ENCODE measurements at regions not wholly inside any gene's neighbourhood (a gene's known extent, or its start where the extent isn't known, plus 50 kb on each side); places are given as distances from the start of the nearest gene placed in this dataset.

DNA sequence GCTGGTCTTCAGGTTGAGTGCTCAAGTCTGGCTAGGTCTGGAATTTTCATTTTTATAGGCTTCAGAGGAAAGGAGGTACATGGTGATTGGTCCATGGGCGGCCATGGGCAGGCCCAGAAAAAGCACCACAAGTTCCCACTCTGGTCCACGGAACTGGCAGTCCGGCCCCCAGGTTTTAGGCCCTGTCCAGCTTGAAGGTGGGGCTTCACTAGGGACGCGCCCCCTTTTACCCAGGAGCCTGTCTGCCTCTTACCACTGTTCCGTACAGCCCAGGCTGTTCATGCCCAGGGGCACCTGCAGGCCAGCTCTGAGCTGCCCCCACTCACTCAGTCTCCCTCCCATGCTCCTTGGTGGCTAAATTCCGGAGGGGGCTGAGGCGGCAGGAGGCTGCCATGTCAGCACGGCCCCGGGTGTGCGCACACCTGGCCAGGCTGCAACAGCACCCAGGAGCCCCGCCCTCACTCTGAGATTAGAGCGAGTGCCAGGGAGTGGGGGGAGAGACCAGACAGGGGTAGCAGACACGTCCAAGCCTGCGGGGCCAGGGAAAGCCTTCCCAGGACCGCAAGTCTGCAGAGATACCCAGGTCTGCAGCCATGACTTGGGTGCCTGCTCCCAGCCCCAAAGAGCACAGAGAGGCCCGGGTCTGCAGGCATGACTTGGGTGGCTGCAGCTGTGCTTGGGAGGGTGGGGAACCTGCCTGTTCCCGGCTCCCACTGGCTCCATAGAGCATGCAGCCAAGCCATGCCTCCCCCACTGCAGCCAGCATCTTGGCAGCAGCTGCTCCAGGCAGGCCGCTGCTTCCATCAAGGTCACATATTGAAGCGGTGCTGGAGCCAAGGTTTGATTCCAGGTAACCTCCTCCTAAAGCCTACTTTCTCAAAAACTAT is 390.2 kb upstream of the SGCD start:
- DNase-seq: no peak

DNA sequence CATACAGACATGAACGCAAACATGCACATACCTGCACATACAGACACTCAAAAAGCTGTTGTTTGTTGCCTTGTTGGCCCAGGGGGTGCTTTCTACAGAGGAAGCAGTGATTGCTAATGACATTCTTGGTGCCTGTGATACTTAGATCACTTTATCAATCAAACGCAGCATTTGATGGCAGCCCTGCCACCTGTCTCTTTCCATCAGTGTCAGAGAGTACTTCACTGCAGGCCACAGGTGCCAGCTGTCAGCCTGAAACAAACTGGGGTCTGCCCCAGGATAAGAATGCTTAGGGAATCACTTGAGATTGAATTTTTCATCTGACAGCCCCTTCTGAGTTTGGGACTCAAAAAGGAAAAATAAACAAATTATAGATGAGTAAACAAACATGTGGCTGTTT is 388.9 kb upstream of the SGCD start:
- no peak for DNase-seq

DNA sequence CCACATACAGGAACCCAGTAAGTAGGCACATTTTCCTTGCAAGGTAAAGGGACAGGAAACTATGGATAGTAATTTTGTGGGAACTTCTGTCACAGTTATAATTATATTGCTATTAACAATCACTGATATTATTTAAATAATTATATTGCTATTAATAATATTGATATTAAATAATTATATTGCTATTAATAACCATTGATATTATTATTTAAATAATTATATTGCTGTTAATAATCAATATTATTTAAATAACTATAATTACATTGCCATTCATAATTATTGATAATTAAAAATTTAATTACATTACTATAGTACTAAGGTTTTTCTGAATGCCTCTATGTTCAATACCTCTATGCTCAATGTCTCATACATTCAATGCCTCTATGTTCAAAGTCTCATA is 385.6 kb upstream of the SGCD start:
- DNase-seq: no peak

DNA sequence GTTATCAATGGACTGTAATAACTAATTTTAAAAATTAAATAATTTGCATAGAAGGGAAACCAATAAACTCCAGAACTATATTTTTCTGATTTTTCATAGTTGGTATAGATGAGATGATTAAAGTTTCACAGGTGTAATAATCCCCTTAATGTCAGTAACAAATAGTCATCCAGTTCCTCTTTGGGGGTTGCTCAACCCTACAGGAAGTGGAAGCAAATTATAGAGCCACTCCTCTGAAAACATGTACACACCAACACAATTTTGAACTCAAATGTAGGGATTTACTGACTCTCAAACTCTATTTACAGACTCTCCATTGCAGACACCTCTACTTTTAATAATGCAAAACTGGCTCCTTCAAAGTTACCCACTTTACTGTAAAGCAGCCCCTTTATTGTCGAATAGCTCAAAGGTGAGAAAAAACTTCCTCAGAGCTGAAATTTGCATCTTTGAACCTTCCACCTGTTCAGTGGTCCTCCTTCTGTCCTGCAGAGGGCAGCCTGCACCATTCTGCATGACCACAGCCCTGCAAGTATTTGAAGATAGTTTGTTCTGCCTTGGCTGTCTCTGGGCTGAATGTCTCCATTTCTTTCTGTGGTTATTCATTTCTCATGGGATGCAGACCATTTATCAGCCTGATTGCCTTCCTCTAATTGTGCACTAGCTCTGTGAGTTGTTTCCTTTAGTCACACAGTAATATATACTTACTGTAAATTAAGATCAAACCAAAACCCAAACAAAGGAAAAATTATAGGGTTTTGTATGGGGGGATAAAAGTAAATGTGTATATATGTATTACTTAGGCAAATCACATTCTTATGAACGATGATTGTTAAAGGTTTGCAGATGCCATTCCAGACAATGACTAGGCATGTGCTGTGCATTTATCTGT is 383.2 kb upstream of the SGCD start:
- DNase-seq: peak; percentile 7

DNA sequence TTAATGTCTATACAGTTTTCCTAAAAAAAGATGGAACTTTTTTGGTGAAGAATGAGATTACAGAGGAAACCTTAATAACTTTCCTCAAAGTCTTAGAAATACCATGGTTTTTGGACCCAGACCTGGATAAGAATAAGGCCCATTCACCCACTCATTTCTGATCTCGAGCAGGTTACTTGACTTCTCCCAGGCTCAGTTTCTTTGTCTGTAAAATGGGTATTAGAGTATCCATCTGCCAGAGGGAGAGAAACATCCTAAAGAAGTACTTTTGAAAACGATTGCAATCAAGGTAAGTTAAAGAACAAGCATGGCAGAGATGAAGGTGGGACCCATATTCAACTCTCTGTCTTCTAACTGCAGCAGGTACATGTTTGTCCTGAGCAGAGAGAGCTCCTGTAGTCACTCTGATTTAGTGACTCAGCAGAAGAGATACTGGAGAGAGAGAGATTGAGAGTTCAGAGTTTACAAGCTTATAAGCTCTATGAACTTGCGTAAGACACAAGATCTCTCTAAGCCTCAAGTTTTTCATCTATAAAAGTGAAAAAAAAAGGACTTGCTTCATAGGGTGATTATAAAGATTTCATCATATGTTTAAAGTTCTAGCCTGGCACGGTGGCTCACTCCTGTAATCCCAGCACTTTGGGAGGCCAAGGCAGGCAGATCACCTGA is 379.4 kb upstream of the SGCD start:
- DNase-seq: no peak

DNA sequence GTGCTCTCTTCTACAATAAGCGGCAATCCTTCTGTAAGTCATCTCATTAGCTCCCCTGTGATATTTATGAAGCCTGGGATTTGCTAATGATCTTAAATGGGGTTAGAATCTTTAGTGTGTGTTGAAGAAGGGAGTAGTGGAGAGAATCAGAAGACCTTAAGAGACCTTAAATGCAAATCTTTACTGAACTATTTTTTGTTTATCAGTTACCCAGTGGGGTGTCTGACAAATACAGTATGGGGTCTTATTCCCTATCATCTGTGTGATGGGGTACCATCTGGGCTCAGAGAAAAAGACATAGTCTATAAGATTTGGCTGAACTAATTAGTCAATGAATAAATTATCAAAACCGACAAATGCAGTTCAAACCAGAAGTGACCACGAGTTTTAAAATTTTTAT is 378.4 kb upstream of the SGCD start:
- DNase-seq: no peak

DNA sequence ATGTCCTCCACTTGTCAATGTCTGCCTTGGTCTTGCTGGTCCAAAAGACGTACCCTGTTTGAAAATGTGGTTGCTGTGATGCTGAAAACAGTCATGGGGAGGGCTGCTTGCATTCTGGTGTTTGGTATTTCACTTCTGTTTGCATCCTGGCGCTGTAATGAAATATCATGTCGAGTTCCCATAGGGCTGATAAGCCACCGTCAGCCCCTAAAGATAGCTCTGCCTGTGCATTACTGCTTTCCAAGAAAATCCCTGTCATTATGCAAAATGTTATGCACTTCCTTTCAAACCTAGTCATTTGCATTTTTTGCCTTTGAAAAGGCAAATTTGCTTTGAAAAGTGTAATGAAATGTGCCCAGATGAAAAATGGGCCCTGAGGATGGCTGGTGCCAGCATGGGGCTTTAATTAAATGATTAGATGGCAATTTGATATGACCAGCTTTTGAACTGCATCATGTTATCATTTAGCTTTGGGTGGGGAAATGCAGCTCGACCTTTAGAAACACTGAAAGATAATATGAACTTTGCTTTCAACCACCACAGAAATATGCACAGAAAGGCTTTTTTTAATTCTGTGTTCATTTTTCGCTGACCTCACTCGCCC is 374.4 kb upstream of the SGCD start:
- DNase-seq: no peak

DNA sequence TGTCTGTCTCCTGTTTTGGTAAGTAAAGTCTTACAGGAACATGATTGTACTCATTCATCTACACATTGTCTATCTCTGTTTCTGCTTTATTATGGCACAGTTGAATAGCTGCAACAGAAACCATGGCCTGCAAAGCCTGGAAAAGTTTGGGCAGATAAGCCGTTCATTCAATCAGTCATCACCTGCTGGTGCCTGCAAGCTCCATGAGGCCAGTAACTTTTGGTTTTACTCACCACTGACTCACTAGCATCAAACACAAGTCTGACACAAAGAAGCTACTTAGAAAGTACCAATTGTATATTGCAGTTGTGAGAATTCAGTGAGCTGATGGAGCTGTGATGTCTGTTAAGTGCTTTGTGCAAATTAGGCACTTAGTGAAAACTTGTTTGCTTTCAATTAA is 373.6 kb upstream of the SGCD start:
- DNase-seq: no peak

DNA sequence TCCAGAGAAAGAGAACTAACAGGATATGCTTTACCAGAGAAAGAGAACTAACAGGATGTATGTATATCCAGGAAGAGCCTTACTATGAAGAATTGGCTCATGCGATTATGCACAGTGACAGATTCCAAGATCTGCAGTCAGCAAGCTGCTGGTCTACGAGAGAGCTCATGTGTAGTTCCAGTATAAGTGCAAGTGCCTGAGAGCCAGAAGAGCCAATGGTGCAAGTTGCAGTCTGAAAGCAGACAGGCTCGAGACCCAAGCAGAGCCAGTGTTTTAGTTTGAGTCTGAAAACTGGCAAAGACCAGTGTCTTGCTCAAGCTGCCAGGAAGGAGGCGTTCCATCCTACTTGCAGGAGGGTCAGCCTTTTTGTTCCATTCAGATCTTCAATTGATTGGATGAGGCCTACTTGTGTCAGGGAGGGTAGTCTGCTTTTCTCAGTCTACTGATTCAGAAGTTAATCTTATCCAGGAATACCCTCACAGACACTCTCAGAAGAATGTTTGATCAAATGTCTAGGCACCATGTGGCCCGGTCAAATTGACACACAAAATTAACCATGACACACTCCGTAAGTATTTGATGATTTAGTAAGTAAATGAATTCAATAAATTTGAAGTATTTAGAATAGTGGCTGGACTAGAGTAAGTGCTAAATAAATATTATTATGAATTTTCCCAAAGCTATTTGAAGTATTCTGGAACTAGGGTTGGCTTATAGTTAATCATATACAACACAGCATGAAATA is 372.1 kb upstream of the SGCD start:
- DNase-seq: no peak

DNA sequence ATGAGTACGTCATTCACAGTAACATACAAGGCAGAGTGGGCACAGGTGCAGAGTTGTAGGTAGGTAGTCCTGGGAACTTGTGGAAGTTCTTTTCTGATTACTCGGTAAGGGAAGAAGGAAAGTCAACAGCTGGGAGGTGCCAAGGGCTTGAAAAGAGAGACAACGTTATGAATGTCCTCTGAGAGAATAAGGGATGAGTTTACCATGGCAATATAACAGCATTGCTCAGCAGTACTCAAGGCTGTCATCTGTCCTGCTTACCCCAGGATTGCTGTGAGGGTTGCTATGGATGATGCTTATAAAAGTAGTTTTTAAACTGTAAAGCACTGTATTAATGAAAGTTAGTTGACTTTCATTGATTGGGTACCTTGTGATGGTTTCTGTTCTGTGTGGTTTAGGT is 369.1 kb upstream of the SGCD start:
- DNase-seq: no peak

DNA sequence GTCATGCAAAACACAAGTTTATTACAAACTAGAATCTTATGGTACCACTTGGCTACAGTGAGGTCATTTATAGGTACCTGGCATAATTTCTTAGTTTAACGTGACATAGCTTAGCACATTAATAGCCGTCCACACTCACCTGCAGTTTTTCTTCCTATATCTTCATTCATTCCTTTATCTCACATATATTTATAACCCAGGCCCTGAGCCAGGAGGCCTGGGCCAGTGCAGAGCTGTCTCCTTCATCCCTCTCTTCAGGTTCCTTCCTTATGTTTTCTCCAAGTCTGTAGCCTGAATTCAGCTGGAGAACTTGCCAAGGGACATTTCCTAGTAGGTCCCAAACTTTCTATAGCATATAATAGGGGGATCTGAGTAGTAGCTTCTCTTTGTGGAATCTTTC is 367.9 kb upstream of the SGCD start:
- DNase-seq: no peak

DNA sequence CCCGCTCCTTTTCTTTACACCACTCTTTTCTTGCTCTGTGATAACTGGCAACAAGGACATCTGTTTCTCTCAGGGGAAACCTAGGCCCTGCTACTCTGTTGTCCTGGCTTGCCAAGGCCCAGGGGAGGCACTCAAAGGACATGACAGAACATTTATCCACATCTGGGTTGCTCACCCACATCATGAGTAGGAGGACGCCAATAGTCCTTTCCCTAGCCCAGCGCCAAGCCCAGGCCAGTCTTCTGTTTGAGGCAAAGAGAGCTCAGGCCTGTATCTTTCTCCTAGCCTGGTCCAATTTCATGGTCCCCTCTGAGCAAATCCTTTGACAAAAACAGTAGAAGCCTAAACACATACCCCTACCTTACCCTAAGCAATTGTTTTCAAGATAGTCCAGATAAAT is 366.8 kb upstream of the SGCD start:
- DNase-seq: no peak

DNA sequence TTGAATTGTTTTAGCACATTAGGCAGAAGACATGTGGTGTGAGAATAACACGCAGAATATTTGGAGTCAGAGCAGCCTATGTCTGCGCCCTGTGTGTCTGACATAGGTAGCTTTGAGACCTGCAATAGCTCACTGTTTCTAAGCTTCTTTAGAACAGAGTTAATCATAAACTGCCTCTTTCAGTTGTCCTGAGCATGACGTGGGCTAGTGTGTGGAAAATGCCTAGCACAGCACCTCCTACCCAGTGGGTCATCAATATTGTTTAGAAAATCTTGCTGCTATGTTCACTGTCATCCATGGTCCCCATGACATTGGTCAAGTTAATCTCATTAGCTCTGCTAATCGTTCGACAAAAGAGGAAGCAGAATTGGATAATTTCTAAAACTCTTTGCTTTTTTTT is 357.4 kb upstream of the SGCD start:
- no peak for DNase-seq

DNA sequence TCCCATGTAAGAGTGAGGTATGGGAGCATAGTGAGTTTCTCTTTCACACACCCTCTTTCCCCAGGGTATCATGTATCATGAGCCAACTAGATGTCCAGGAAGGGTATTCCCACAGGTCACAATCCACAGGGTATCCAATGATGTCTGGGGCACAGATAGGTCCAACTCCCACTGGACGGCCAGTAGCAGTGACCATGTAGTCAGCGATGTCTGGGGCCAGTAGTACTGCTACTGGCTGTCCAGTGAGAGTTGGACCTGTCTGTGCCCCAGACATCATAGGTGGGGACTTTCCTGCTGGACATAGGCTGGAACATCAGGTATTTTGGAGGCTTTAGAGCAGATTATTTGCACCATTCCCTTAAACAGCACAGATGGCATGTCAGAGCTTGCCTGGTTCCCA is 352.6 kb upstream of the SGCD start:
- DNase-seq: no peak

DNA sequence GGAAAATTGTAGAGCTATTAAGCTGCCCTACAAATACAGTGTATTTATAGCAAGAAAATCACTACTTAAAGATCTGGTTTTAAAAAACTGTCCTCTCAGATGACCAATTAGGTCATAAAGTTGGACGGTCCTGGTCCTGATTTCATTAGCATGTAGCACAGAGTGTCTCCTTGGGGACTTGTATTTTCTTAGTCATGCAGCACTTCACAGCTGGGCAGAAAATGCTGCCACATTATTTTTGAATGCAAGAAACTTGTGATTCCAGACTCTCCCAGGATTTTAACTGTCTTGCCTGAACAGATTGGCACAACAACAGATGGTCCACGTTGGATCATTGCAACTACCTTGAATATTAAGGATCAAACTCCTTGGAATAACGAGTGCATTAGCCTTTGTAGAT is 348.1 kb upstream of the SGCD start:
- DNase-seq: no peak

DNA sequence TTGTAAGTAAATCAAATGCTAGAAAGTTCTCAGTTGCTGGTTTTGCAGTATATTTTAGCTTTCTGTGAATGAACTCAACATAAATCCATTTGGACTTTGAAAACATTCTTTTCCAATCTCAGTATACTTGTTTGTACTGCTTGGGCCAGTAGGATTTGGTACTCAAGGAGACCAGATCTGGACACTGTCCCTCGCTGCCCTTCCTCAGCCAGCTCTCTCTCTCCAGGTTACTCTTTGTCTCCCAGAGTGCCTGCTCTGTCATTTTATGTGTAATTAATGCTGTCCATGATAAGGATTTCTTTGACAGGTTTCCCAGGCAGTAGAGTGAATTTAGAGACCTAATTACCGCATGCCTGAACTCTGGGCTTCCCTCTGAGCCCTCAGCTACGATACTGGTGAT is 344.6 kb upstream of the SGCD start:
- DNase-seq: no peak

DNA sequence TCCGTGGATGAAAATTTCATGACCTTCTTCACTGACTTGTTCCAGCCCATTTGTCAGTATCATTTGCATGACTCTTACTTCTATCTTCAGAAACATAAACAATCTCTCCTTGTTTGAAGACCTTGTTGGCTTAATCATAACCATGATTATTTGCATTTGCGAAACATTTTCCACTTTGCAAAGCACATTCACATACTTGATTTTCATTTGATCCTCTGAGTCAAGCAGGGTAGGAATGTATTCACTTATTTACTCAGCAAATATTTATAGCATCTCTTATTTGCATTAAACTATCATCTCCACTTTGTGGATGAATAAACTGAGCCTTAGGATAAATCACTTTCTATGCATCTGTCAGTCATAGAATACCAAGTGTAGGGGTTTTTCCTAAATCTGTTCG is 343.0 kb upstream of the SGCD start:
- DNase-seq: no peak

DNA sequence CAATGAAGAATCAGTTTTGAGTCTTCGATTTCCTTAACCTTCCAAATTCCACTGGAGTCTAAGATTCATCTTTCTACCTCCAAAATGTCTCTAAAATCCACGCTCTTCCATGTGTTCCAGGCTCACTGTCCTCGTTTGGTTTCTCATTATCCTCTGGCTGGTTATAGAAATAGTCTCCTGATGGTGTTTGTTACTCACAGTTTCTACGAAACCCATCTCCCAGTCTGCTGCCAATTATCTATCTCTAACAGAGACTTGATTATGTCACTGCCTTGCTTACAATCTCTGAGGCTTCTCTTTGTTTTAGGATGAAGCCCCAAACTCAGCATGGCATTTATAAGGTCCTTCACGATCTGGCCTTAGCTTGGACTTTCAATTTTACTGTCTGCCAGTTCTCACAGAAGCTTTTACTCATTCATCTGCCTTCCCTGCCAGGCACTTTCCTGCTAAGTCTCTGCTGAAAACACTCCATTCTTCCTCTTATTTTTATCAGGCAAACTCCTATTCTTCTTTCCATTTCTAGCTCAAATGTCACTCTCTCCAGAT is 339.6 kb upstream of the SGCD start:
- DNase-seq: no peak

DNA sequence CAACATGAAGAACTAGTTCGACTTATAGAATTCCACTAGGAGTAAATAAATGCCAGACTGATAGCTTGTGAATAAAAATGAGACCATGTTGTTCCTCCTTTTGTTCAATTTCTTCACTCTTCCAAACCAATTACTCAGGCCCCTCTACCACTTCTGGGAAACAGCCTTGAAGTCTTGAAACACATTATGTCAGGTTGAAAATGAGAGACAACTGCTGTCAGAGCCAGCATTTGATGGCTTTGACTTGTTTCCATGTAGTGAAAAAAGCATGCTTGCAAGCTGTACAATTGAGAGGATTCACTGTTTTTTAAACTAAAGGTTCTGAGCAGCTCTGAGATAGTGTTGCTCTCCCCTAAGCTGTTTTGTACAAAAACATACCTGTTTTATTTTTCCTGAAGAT is 337.1 kb upstream of the SGCD start:
- DNase-seq: no peak

DNA sequence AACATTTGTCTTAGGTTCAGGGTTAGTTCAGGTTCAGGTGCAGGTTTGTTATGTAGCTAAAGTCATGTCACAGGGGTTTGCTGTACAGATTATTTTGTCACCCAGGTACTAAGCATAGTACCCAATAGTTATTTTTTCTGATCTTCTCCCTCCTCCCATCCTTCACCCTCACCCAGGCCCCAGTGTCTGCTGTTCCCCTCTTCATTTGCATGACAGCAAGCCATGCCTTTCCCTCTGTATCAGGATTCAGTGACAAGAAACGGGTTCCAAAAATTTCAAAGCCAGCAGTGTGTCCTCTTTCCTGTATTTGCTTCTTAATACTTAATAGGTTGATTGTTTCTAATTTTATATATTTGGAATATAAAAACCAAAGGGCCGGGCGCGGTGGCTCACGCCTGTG is 330.8 kb upstream of the SGCD start:
- DNase-seq: no peak

DNA sequence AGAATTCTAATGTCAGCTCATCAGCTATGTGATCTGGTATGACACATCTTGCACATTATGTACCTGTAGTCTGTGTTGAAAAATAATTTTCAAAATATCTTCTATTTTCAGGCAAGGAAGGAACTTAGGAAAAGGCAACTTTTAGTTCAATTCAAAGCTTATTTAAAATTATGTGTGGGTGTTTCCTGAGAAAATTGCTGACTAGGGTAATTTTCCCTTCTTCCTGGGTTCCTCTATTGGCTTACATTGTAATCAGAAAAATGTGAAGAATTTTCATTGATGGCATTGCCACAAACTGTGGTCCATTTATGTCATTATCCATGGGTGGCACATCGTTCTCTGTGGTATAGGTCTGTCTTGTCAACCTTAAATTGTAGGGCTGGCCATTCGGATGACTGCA is 328.7 kb upstream of the SGCD start:
- DNase-seq: no peak

DNA sequence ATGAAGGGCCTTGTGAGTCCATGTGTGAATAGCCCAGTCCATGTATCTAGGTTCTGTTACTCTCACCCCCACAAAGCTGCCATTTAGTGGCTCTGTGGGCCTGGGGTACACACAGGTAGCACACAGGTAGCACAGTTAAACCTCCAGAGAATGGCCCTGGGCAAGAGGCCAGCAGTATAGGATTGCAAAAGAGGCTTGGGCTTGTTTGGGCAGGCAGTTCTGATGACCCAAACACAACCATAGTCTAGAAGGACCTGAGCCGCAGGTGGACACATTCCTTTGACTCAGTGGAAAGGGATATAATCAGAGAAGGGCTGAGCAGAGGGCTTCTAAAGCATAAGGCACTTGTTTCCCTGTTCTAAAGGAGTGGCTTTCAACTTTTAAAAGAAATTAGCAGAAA is 326.8 kb upstream of the SGCD start:
- no peak for DNase-seq

Measured in NCI-H774 (cell line).